ENCODE measurements at regions not wholly inside any gene's neighbourhood (a gene's known extent, or its start where the extent isn't known, plus 50 kb on each side); places are given as distances from the start of the nearest gene placed in this dataset.

DNA sequence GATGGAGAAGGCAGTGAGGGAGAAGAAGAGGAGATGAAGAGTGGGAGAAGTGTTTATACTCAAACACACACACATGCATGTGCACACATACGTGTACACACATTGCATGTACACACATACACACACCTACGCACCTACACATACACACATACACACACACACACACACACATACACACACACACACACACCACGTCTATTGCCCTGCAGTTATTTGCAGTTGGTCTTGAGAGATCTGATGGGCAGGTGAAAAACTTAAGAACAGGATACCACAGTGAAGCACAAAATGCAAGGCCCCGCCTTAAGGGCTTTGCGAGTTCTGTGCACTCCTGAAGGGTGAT is 190.2 kb downstream of the MYCN start:
- TF ChIP-seq, protein P1, sequence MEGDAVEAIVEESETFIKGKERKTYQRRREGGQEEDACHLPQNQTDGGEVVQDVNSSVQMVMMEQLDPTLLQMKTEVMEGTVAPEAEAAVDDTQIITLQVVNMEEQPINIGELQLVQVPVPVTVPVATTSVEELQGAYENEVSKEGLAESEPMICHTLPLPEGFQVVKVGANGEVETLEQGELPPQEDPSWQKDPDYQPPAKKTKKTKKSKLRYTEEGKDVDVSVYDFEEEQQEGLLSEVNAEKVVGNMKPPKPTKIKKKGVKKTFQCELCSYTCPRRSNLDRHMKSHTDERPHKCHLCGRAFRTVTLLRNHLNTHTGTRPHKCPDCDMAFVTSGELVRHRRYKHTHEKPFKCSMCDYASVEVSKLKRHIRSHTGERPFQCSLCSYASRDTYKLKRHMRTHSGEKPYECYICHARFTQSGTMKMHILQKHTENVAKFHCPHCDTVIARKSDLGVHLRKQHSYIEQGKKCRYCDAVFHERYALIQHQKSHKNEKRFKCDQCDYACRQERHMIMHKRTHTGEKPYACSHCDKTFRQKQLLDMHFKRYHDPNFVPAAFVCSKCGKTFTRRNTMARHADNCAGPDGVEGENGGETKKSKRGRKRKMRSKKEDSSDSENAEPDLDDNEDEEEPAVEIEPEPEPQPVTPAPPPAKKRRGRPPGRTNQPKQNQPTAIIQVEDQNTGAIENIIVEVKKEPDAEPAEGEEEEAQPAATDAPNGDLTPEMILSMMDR (conservative IDR thresholded peaks at IDR 0.05; ENCODE audit: low read length), result no peak
- no peak for TF ChIP-seq EZH2phosphoT487 (IDR thresholded peaks at IDR 0.05; ENCODE audit: borderline replicate concordance)
- Histone ChIP-seq H2AFZ (ENCODE audit: low read length) (no peak overlapping the region), H3K4me1 (ENCODE audit: insufficient read depth, low read length, poor library complexity, severe bottlenecking) (no peaks in the 10 kb centered on the region), H3F3A (ENCODE audit: low read depth) (no peaks in the 10 kb centered on the region), H3K9ac (ENCODE audit: low read depth, low read length, poor library complexity, severe bottlenecking) (no peak overlapping the region), H3K9me2 (replicated peaks; ENCODE audit: low read depth, low read length) (no peaks in the 10 kb centered on the region), H3K27me3 (ENCODE audit: insufficient read depth, low read length, poor library complexity, severe bottlenecking) (no peaks in the 10 kb centered on the region), H3K4me3 (ENCODE audit: low read length, poor library complexity, severe bottlenecking) (no peak overlapping the region), H3K4me2 (ENCODE audit: low read depth, low read length, poor library complexity, severe bottlenecking) (no peak overlapping the region), H3K79me2 (ENCODE audit: insufficient read depth, low read length) (no peaks in the 10 kb centered on the region), H3K9me3 (ENCODE audit: insufficient read depth, low read depth, low read length) (no peaks in the 10 kb centered on the region), H3K36me3 (ENCODE audit: insufficient read depth, low read length) (no peaks in the 10 kb centered on the region), H4K20me1 (ENCODE audit: insufficient read depth, low read length, poor library complexity, severe bottlenecking) (no peaks in the 10 kb centered on the region)

- no peaks in the 10 kb centered on the region for H3K79me2 ChIP-seq (ENCODE audit: insufficient read depth, low read length)
- H3K4me1 ChIP-seq (ENCODE audit: insufficient read depth, low read length, poor library complexity, severe bottlenecking), result no peaks in the 10 kb centered on the region
- TF ChIP-seq, protein P1 (conservative IDR thresholded peaks at IDR 0.05; ENCODE audit: low read length), result no peak
- no peak for TF ChIP-seq EZH2phosphoT487 (IDR thresholded peaks at IDR 0.05; ENCODE audit: borderline replicate concordance)
- no peak overlapping the region for H3K4me2 ChIP-seq (ENCODE audit: low read depth, low read length, poor library complexity, severe bottlenecking)
- H3K27me3 ChIP-seq (ENCODE audit: insufficient read depth, low read length, poor library complexity, severe bottlenecking), result no peaks in the 10 kb centered on the region
- H4K20me1 ChIP-seq (ENCODE audit: insufficient read depth, low read length, poor library complexity, severe bottlenecking), result no peaks in the 10 kb centered on the region
- H3K9me2 ChIP-seq (replicated peaks; ENCODE audit: low read depth, low read length), result no peaks in the 10 kb centered on the region
- no peaks in the 10 kb centered on the region for H3K36me3 ChIP-seq (ENCODE audit: insufficient read depth, low read length)
- H2AFZ ChIP-seq (ENCODE audit: low read length), result no peak overlapping the region
- no peaks in the 10 kb centered on the region for H3F3A ChIP-seq (ENCODE audit: low read depth)
- no peak overlapping the region for H3K4me3 ChIP-seq (ENCODE audit: low read length, poor library complexity, severe bottlenecking)
- no peak overlapping the region for H3K9ac ChIP-seq (ENCODE audit: low read depth, low read length, poor library complexity, severe bottlenecking)
- no peaks in the 10 kb centered on the region for H3K9me3 ChIP-seq (ENCODE audit: insufficient read depth, low read depth, low read length)
Observed at GRCh38 chr2:16129716-16130540, 189.6 kb downstream of the MYCN start.

DNA sequence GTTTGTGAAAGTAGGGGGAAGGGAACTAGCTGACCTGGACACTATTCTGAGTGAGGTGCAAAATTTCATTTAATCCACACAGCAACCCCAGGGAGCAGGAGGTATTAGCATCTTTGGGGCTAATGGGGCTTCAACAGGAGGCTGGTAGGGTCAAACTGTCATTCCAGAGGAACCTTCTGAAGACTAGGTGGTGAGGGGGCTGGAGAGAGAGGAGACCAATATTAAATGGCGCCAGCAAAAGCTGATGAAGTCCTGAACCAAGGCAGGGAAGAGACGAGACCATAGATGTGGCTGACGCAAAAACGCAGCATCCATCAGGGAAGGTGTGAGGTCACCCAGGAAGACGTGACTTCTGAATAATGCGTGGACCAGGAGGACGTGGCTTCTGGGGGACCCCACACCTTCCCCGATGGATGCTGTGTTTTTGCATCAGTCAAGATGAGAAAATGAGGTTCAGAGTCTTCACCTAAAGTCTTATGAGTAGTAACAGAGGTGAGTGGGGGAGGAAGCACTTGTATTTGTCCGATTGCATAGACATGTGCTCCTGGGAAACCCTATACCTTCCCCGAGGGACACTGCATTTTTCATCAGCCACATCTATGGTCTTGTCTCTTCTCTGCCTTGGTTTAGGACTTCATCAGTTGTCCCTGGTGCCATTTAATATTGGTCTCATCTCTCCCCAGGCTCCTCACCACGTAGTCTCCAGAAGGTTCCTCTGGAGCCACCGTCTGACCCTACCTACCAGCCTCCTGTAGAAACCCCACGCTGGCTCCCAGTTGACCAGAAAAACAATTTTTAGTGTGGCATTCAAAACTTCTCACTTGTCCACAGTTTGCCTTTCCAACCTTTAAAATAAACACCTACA is 188.6 kb downstream of the MYCN start:
- no peaks in the 10 kb centered on the region for H3K9me2 ChIP-seq (replicated peaks; ENCODE audit: low read depth, low read length)
- no peaks in the 10 kb centered on the region for H3K36me3 ChIP-seq (ENCODE audit: insufficient read depth, low read length)
- no peak overlapping the region for H3K9ac ChIP-seq (ENCODE audit: low read depth, low read length, poor library complexity, severe bottlenecking)
- no peak overlapping the region for H3K4me2 ChIP-seq (ENCODE audit: low read depth, low read length, poor library complexity, severe bottlenecking)
- H3K79me2 ChIP-seq (ENCODE audit: insufficient read depth, low read length), result no peaks in the 10 kb centered on the region
- H3K9me3 ChIP-seq (ENCODE audit: insufficient read depth, low read depth, low read length), result no peaks in the 10 kb centered on the region
- no peak overlapping the region for H2AFZ ChIP-seq (ENCODE audit: low read length)
- no peaks in the 10 kb centered on the region for H4K20me1 ChIP-seq (ENCODE audit: insufficient read depth, low read length, poor library complexity, severe bottlenecking)
- H3F3A ChIP-seq (ENCODE audit: low read depth), result no peaks in the 10 kb centered on the region
- TF ChIP-seq EZH2phosphoT487 (IDR thresholded peaks at IDR 0.05; ENCODE audit: borderline replicate concordance), result no peak
- TF ChIP-seq, protein P1 (conservative IDR thresholded peaks at IDR 0.05; ENCODE audit: low read length), result no peak
- no peaks in the 10 kb centered on the region for H3K27me3 ChIP-seq (ENCODE audit: insufficient read depth, low read length, poor library complexity, severe bottlenecking)
- no peaks in the 10 kb centered on the region for H3K4me1 ChIP-seq (ENCODE audit: insufficient read depth, low read length, poor library complexity, severe bottlenecking)
- no peak overlapping the region for H3K4me3 ChIP-seq (ENCODE audit: low read length, poor library complexity, severe bottlenecking)
